GM18499 (cell line): ENCODE measurements at regions not wholly inside any gene's neighbourhood (a gene's known extent, or its start where the extent isn't known, plus 50 kb on each side); places are given as distances from the start of the nearest gene placed in this dataset.
"Not testable (repeated sequence)": the region's sequence is repeated elsewhere in the genome, so short reads cannot be mapped to it uniquely, and the experiment has no call there.

Experiments used
- ATAC-seq: cut with Tn5 transposase; IDR thresholded peaks from one replicate; pipeline ENCODE4 v1.9.1; 2021; ENCODE audit warnings: moderate number of reproducible peaks; ENCODE audit not compliant: insufficient read depth, unreplicated experiment

DNA sequence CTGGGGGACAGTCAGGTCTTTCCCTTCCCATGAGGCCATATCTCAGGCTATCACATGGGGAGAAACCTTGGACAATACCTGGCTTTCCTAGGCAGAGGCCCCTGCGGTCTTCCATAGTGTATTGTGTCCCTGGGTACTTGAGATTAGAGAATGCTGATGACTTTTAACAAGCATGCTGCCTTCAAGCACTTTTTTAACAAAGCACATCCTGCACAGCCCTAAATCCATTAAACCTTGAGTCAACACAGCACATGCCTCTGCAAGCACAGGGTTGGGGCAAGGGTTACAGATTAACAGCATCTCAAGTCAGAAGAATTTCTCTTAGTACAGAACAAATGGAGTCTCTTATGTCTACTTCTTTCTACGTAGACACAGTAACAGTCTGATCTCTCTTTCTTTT lies 545.2 kb upstream of the NR2F2 start:
- ATAC-seq: not testable (repeated sequence)

DNA sequence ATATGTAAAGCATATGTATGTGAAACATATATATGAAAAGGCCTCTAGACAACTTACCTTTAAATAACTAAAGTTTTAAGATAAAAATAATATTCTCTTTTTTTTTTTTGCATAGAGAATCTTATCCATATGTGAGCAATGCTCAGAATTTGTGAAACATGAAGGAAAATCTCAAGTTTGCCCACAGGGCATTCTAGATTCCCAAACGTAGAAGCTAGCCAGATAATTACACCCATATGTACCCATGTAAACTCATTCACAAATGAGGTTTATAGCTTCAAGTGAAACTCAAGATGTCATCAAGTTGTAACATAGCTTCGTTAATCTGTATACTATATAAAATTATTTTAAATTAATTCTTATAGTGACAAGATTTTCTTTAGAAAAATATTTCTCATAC lies 537.3 kb upstream of the NR2F2 start:
- no peak for ATAC-seq

DNA sequence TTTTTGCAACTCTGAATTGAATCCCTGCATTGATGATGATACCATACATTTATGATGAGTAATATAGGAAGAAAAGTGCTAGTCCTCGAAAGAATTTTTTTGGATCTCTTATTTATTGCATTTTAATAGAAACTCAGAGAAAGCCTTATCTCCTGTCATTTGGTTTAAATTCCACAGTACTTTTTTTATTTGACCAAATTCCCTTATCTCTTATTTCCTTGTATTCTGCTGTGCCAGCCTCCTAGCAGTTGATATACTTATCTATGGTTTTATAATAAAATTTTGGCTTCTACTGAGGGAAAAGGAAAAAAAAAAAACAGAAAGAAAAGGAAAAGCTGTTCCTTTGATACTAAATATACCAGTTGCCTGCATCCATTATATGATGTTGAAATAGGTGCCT lies 535.1 kb upstream of the NR2F2 start:
- ATAC-seq: no peak

DNA sequence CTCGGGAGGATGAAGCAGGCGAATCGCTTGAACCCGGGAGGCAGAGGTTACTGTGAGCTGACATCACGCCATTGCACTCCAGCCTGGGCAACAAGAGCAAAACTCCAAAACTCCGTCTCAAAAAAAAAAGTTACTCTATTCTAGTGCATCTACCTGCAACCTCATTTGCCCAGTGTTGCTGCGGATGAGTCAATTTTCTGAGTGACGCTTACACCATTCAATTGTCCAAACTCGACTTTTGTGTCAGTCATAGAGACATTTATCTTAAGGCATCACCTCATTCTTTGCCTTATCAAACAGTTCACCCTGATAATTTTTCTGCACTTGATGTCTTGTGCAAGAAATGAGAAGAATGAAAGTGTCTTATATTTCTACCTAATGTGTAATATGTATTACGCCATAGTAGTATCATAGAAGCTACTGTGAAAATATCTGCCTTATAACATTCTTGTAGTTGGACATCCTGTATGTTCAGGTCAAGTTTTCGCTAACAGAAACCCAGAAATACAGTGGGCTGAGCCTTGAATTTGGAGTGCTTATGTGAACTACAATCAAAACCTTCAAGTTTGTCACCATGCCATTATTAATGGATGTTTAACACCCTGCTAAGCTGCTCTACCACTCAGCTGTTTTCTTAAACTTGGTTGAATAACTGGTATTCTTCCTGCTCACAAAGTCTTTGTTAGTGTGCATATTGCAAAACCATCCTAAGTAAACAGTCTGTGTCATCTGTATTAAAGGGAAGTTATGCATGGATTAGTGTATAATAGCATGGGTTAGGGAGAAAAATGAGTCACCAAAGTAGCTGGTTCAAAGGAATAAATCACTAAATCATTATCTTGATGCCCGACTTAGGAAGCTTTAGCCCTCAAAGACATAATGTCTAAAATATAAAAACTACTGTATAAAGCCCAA lies 531.0 kb upstream of the NR2F2 start:
- no peak for ATAC-seq

DNA sequence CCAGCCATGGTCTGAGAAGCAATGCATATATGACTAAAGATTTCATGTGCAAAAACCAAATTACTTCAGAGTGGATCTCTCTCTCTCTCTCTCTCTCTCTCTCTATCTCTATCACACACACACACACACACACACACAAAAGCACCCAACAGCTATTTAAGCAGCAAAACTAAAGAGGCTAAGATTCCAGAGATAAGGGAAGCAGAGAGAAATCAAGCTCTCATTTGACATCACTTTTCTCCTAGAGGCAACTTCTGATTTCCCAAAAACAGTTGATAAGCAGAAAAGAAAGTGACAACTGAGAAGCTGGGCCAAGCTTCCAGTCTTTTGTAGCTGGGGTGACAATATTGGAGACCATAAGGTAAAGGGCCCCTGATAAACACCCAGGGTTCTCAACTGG lies 526.0 kb upstream of the NR2F2 start:
- ATAC-seq: no peak

DNA sequence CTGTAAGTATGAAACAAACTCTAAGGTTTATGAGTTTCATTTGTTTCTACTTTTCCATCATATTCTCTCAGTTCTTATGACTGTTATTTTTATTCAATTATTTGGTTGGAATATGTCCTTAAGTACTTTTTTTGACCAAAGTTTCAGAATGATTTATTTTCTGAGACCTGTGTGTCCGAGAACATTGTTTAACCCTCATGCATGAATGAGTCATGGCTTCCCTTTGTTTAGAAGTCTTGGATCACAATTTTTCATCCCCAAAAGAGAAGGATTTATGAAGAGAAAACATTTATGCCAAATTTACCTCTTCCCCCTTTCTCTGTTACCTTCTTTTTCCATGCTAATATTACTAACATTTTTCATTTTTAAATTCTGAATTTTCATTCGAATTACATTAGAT lies 518.0 kb upstream of the NR2F2 start:
- ATAC-seq: no peak

DNA sequence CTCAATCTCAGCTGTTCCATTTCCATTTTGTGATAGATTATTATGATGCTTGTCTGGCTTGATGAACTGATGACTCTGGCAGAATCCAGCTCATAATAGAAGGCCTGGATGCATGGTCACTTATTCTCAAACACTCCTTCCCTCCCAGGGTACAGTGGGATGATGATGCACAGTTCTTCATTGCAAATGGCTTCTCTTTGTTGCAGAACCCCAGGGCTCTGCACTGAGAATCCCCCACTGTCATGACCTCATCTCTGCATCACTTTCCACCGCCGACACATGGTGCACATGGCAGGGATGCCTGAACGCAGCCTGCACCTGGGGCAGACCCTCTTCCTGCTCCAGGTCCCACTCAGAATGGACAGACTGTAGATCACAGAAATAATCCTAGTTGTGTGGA lies 515.6 kb upstream of the NR2F2 start:
- no peak for ATAC-seq

DNA sequence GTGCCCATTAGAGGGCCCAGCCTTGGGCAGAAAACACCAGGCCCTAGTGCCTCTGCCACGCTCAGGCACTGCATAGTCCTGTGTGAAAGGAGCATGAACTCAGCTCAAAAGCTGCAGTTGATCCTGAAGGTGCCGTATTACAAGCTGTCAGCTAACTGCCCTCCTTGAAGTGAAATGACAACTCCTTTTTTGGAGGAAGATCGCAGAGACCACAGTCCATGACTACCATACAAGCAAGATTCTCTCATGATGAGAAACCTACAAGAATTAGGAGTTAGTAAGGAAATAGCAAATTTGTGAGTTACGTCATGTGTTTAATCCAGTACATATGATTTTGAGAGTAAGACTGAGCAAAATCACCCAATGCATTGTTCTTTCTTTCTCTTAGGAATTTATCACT lies 513.9 kb upstream of the NR2F2 start:
- ATAC-seq: no peak

DNA sequence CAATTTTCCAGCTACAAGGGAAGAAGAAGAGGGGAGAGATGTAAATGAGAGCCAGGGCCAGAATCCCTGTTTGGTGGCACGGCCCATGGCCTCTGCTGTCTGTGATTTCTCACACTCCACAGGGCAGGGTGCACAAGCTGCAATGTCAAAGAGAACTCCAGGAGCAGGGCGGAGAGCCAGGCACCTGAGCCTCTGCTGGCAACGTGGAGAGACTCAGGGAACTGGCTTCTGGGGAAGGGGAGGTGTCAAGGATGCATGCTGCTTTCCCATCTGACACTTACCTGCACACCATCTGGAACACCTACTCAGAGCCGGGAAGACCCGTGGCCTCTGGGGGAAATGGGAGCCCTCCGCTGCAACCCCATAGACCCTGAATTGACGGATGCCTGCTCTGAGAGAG lies 507.5 kb upstream of the NR2F2 start:
- ATAC-seq: no peak

DNA sequence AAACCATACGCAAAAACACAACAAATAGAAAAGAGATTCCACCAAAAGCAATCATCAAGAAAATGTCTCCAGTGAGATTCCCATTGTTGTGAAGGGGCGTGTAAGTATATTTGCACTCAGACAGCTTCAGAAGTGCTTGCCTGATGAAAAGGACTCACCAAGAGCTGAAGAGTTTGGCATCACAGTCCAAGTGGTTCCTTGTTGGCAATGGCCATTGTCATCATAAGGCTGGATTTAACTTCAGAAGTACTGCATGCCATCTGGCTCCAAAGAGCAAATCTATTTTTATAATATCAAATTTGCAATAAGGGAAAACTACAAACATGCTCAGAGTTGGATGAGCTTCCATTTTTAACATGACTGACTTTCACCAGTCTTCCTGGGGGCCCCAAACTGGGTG lies 505.3 kb upstream of the NR2F2 start:
- no peak for ATAC-seq

DNA sequence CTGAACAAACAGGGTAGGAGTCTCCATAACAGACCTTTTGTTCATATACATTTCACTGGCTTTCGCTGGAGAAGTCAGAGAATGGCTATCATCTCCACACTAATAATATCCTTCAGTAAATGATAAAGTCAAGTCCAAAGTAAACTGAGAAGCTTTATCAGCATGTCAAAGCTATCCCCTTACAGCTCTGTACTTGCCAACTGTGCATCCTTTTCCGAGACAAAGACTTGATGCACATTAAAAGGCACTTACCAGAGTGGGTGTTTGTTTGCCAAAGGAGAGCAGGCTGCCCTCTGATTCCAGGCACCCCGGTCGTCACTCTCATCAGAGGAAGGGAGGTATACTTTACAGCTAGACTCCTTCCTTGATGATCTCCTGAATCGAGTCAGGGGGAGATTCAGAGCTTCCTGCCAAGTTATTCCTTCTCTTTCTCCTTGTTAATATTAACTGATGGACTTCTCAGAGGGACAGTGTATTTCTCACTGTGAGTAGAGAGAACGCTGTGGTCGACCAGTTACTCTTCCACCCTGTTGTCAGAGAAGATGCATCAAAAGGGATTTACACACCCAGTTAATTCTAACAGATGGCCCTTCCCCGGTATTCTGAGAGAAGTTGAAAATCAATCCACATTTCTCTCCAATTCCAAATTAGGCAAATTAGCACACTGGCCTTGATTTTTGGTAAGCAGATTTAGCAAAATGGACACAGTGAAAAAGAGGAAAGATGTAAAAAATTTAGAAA lies 504.7 kb upstream of the NR2F2 start:
- ATAC-seq: no peak

DNA sequence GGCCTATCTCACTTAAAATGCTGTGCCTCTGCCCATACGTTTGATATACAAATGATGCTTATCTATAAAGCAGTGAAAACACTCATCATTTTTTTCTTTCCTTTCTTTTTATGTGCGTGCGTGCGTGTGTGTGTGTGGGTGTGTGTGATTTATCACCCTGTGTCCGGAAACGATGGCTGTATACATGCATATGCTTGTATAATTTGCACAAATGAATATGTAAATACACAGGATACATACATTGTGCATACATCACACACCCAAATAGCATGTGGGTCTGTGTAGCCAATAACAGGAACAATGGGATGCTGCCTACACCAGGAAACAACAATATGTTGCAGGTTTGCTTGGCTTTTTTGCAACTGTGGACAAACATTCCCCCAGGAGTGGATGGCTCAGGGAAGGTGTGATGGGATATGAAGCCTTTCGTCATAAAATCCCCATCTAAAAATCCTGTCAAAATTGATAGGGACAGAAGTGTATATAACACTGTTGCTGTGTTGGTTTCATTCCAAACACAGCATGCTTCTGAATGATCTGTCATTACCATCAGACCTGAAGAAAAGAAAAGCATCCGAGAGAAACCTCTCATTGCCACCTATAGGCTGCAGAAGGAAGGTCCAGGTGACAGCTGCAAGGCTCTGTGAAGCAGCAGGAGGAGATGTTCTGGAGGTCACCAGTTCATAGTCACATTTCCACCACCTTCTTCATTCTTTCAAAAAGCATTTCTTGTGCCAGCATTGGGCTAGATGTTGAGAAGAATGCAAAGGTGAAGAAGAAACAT lies 503.9 kb upstream of the NR2F2 start:
- no peak for ATAC-seq

DNA sequence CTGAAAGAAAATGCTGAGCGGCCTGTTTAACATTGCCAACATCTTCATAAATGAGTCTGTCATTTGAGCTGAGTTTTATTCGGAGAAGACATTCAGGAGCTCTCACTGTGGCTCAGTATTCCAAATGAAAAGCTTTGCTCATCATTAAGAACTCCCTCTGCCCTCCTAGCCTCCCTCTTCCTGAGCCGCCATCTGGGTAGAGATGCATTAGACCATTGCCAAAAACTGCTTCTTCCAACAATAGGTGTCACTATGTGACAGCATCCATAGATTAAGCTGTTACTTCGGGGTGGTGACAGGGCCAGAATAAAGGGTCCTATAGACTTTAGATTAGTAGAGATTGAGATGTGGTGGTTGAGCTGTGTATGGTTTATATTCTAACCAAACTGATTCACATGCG lies 501.4 kb upstream of the NR2F2 start:
- no peak for ATAC-seq

DNA sequence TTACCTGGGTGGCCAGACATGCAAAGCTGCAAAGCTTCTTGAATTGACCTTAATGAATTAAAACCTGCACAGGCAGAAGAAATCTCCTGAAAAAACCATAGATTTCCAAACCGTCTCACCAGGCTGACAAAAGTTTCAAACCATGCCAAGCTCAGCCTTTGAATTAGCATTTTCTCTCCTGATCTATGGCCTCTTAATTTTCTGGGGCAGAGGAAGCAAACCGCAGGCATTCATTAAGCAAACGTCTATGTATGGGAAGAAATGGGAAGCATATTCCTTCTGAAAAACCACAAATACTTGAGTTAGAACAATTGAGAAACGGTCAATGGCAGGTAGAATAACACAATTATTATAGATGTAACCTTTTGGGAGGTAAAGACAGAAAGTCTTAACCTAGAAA lies 500.2 kb upstream of the NR2F2 start:
- ATAC-seq: no peak

DNA sequence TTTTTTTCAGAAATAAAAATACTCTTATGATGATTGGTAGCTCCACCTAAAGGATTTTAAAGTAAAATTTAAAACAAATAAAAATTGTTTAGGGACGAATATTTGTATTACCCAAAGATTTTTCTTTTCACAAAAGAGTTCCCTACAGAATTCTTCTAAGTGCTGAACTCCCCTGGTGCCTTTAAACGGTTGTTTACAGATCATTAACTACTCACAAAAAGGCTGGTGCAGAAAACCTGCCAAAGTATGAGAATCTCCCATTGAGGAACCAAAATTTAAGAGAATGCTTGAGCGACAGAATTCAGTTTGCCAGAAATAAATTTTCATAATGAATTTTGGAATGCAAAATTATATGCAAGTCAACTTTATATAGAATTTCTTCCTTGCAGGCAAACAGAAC lies 497.8 kb upstream of the NR2F2 start:
- ATAC-seq: no peak

DNA sequence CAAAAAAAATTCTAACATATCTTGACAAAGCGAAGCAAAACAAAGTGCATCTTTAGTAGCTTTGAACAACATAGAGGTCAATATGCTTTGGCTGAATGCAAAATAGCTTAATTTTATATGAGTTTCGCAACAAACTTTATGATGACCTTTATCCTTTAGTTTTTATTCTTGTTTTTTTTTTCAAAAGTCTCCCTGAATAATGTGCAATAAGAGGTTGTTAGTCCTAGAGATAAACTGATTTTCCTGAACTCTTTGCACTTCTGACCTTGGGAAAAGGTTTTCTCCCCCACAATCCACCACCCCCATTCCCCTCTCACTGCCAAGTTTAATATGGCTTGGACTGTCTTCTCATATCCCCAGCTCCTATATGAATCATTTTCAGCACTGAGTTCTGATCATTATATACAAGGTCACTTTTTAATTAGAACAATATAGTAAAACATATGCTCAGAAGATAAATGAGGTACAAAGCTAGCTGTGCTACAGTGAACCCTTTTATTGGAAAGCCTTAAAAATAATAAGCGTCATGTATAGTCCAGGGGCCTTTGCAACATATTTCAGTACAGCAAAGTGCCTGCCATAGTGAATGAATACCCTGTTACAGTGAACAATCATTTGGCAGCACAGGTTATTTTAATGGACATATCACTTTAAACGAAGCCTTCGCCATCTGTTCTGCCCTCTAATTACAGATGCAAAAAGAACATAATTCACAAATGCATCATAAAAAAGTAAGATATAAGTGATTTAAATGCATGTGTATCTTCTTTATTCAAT lies 496.3 kb upstream of the NR2F2 start:
- no peak for ATAC-seq

DNA sequence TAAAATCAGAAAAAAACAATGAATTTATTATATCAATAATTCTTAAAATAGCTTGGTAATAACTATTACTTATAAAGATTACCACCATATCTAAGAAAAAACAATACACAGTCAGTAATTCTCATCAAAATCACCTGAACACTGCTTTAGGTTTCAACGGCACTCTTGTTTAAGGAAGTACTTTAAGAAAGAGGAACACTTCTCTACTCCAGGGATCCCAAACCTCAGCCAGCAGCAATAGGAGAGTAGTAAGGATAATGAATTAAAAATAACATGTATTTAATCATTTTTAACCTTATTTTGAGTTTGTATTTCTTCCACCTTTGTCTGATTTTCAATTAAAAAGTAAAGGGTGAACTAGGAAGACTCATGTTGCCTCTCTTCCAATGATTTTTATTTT lies 494.0 kb upstream of the NR2F2 start:
- ATAC-seq: no peak

DNA sequence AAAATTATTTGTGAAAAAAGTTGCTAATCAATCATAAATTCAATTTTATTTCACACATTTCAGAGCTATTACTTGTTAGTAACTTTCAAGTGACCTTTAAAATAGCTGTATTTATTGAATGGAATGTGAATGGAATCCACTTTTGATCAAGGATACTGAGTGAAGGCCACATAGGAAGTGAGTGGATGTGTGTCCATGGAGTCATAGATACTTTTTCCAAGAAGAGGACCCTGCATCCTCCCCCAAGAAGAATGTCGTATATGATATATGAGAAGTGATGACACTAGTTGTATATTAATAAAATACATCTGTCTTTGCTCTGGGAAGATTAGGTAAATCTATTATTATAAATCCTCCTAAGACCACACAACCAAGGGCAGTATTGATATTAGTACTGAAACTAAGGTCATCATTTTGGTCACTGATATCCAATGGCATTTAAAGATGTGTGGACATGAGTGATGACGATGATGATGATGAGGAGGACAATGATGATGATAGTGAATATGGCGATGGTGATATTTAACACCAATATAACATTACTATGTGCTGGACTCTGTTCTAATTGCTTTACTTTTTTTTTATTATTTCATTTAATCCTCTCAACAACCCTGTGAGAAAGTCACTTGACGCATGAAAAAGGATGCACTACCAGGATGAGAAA lies 493.0 kb upstream of the NR2F2 start:
- no peak for ATAC-seq

DNA sequence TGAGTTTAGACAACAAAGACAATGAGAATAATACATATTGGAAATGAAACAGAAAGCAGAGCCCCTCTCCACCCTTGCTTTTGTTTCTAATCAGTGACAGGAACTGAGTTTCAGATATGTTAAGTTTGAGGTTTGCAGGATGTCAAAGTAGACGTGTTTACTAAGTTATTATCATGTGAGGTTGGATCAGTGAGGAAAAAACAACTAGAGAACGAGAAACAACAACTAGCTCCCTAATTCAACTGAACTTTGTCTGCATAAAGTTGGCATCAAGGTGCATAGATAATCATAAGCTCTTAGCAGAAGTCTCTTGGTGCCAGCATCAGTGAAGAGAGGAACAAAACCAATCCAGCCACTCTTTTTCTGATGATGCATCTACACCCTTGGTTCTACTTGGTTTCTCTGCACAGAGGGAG lies 491.1 kb upstream of the NR2F2 start:
- ATAC-seq: peak; percentile 85

DNA sequence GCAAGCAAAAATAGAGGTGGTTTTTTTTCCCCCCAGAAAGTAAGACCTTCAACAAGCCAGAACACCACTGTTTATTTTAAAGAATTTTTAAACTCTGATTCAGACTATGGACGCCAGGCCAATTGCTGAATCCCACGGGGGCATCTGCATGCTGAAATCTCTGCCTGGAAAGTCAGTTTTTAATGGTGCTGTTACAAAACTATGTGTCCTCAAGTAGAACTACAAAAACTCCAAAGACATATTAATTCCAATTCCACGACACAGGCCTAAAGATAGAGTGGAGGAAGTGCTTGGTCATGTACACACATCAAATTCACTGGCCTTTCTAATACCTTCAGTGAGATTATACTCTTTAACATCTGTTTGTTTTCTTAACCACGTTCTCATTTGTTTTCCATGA lies 490.5 kb upstream of the NR2F2 start:
- ATAC-seq: no peak
